GM12878 (cell line): ENCODE measurements at regions not wholly inside any gene's neighbourhood (a gene's known extent, or its start where the extent isn't known, plus 50 kb on each side); places are given as distances from the start of the nearest gene placed in this dataset.
"Not testable (repeated sequence)": the region's sequence is repeated elsewhere in the genome, so short reads cannot be mapped to it uniquely, and the experiment has no call there.

Experiments
- ATAC-seq: fragments of 200-7000 bp; cut with Tn5 transposase; 3 replicates; pipeline ENCODE4 v1.9.1; 2020; ENCODE audit warnings: mild to moderate bottlenecking, moderate library complexity
- BruUV-seq: library from RNA; stranded (reverse); fragments of 400-500 nt; replicated peaks from 2 replicates; lab custom pipeline; 2021; lab: Mats Ljungman, UMichigan
- CTCF ChIA-PET: fragments of 300-600 bp; sonication (Branson Sonifier 250); formaldehyde crosslinking; extraction: SDS; loops from one replicate; lab custom pipeline; 2021; ENCODE audit warnings: inconsistent platforms; lab: Yijun Ruan, JAX
- POLR2A ChIA-PET: fragments of 350-600 bp; formaldehyde crosslinking; extraction: SDS; loops from one replicate; lab custom pipeline; 2021; ENCODE audit warnings: inconsistent platforms; lab: Charles Lee
- RAD21 ChIA-PET: fragments of 300-600 bp; sonication (Branson Sonifier 250); formaldehyde crosslinking; loops from one replicate; lab custom pipeline; 2023; ENCODE audit warnings: antibody characterized with exemption; ENCODE audit not compliant: unreplicated experiment; lab: Charles Lee
- SMC1A ChIA-PET: fragments of 300-600 bp; sonication (Branson Sonifier 250); formaldehyde crosslinking; loops from one replicate; lab custom pipeline; 2023; ENCODE audit not compliant: unreplicated experiment, uncharacterized antibody; lab: Charles Lee
- DNase-seq: peaks from one replicate; pipeline ENCODE4 v3.0.0-alpha.2; 2011; ENCODE audit warnings: low read depth, low spot score
- FAIRE-seq: peaks from 3 replicates; lab custom pipeline; 2011; peaks lifted over from hg19 to GRCh38; lab: Jason Lieb, UNC
- H2AFZ ChIP-seq: 2 replicates; pipeline ENCODE4 v1.6.0; 2011; ENCODE audit warnings: low read depth, low read length, control low read depth; ENCODE audit not compliant: control insufficient read depth
- H3K27ac ChIP-seq: 2 replicates; pipeline ENCODE4 v1.5.1; 2011; ENCODE audit warnings: control low read depth; ENCODE audit not compliant: control insufficient read depth, insufficient read depth
- H3K27me3 ChIP-seq, 2 experiments: replicated peaks in 1 of 2; 2 replicates each; pipeline versions ENCODE4 v1.6.0 to v1.6.1; 2011; ENCODE audit warnings: low read length in 1 of 2; ENCODE audit not compliant: control insufficient read depth in 2 of 2, insufficient read depth in 2 of 2
- H3K36me3 ChIP-seq, 2 experiments: 2 replicates each; pipeline ENCODE4 v1.5.1; 2011; ENCODE audit warnings: low read length in 1 of 2; ENCODE audit not compliant: control insufficient read depth in 2 of 2, insufficient read depth in 2 of 2
- H3K4me1 ChIP-seq: 2 replicates; pipeline ENCODE4 v1.6.1; 2011; ENCODE audit warnings: mild to moderate bottlenecking, low read length, moderate library complexity, mixed read lengths; ENCODE audit not compliant: control insufficient read depth, insufficient read depth
- H3K4me2 ChIP-seq: 2 replicates; pipeline ENCODE4 v1.6.0; 2011; ENCODE audit warnings: control low read depth; ENCODE audit not compliant: control insufficient read depth, insufficient read depth
- H3K4me3 ChIP-seq: fragments of 200-600 bp; sonication (generic); 2 replicates; pipeline ENCODE4 v1.5.1; 2016
- H3K79me2 ChIP-seq: 2 replicates; pipeline ENCODE4 v1.6.0; 2011; ENCODE audit warnings: low read length; ENCODE audit not compliant: control insufficient read depth, insufficient read depth
- H3K9ac ChIP-seq: 2 replicates; pipeline ENCODE4 v1.8.0; 2011; ENCODE audit warnings: low read length, control low read depth, mixed read lengths; ENCODE audit not compliant: control insufficient read depth, insufficient read depth
- H3K9me3 ChIP-seq: replicated peaks from 3 replicates; pipeline ENCODE4 v1.5.1; 2011; ENCODE audit warnings: mild to moderate bottlenecking, low read length; ENCODE audit not compliant: control insufficient read depth, insufficient read depth
- H4K20me1 ChIP-seq: 2 replicates; pipeline ENCODE4 v1.6.0; 2011; ENCODE audit not compliant: control insufficient read depth, insufficient read depth
- ATF7 ChIP-seq: fragments of 450-650 bp; IDR thresholded peaks from 2 replicates; pipeline ENCODE4 v1.6.1; 2016; ENCODE audit warnings: low read depth, mild to moderate bottlenecking
- BCL11A ChIP-seq: IDR thresholded peaks from 2 replicates; pipeline ENCODE4 v1.6.1; 2011; ENCODE audit warnings: low read depth, low read length
- CBX5 ChIP-seq: sonication (generic); IDR thresholded peaks from 2 replicates; pipeline ENCODE4 v1.6.1; 2016; ENCODE audit warnings: low read depth, moderate library complexity, mild to moderate bottlenecking, inconsistent platforms
- CHD4 ChIP-seq: fragments of 200-600 bp; sonication (generic); IDR thresholded peaks from 2 replicates; pipeline ENCODE4 v1.6.1; 2016; ENCODE audit warnings: mild to moderate bottlenecking
- HCFC1 ChIP-seq: fragments of 150-350 bp; IDR thresholded peaks from 2 replicates; pipeline ENCODE4 v1.6.1; 2014; ENCODE audit warnings: low read length
- KDM1A ChIP-seq: fragments of 200-600 bp; sonication (generic); IDR thresholded peaks from 2 replicates; pipeline ENCODE4 v1.6.1; 2016; ENCODE audit warnings: borderline replicate concordance
- NR2F1 ChIP-seq: fragments of 450-650 bp; conservative IDR thresholded peaks from 2 replicates; pipeline ENCODE4 v1.6.1; 2017; ENCODE audit warnings: mild to moderate bottlenecking
- PAX8 ChIP-seq: fragments of 450-650 bp; IDR thresholded peaks from 2 replicates; pipeline ENCODE4 v1.6.1; 2017; ENCODE audit warnings: mild to moderate bottlenecking, moderate library complexity
- PML ChIP-seq: IDR thresholded peaks from 2 replicates; pipeline ENCODE4 v1.6.1; 2012; ENCODE audit warnings: low read length, inconsistent platforms
- POLR2AphosphoS5 ChIP-seq: IDR thresholded peaks from 2 replicates; pipeline ENCODE4 v1.6.1; 2011; ENCODE audit warnings: mild to moderate bottlenecking, low read length, inconsistent platforms
- WGBS: methylation state at CpG from one replicate; pipeline ENCODE4 v1.1.6; 2016; ENCODE audit warnings: low lambda C conversion rate; ENCODE audit not compliant: insufficient replicate concordance, insufficient coverage; ENCODE audit errors: missing lambda C conversion rate; 5-methylcytosine and 5-hydroxymethylcytosine counted together
- in situ Hi-C: fragments of 300-500 bp; cut with MboI; formaldehyde crosslinking; loops from 9 replicates; pipeline ENCODE4 v1.14.3; 2018; ENCODE audit warnings: mixed read lengths
- intact Hi-C: fragments of 100-400 bp; cut with micrococcal nuclease; formaldehyde crosslinking; loops from one replicate; pipeline ENCODE4 v1.14.2; 2022; ENCODE audit not compliant: unreplicated experiment

GRCh38 chr6:76162811-76163210 is 90.3 kb upstream of the IMPG1 start:
- ChIA-PET SMC1A (no interaction called here), RAD21 (no interaction called here)
- no peak overlapping the region for H2AFZ ChIP-seq
- in situ Hi-C loops (no loop called here), intact Hi-C loops (no loop called here)
- H4K20me1 ChIP-seq: no peaks in the 10 kb centered on the region
- H3K4me1 ChIP-seq: no peaks in the 10 kb centered on the region
- no peak overlapping the region for H3K27ac ChIP-seq
- FAIRE-seq (no peak), ATAC-seq (no peak), DNase-seq (no peak)
- H3K36me3 ChIP-seq: no peaks in the 10 kb centered on the region
- no peak overlapping the region for H3K9ac ChIP-seq
- no peak overlapping the region for H3K4me2 ChIP-seq
- TF ChIP-seq PAX8 (no peak), ATF7 (no peak), CBX5 (no peak), PML (no peak), NR2F1 (no peak), HCFC1 (no peak), BCL11A (no peak), CHD4 (no peak), KDM1A (no peak), POLR2AphosphoS5 (no peak)
- TF ChIP-seq, all 136 proteins: peak for 0
- CTCF ChIA-PET: interaction anchor here (0.7 kb wide), 1 partner anchor 519 kb away, joined by 3 read pairs; no protein-coding TSS in a partner anchor
- BruUV-seq: no TSS peak
- 5% methylated on average over 2 of the region's 2 CpGs for WGBS
- POLR2A ChIA-PET: no interaction called here
- no peaks in the 10 kb centered on the region for H3K27me3 ChIP-seq
- no peak overlapping the region for H3K4me3 ChIP-seq
- H3K9me3 ChIP-seq: no peaks in the 10 kb centered on the region; the same call in 2 of the 3 replicates
- no peaks in the 10 kb centered on the region for H3K79me2 ChIP-seq

- H3K27ac ChIP-seq, DNase-seq, H2AFZ ChIP-seq, H3K27me3 ChIP-seq, SMC1A ChIA-PET, BruUV-seq, POLR2A ChIA-PET, H3K79me2 ChIP-seq, RAD21 ChIA-PET, H3K4me3 ChIP-seq, H3K36me3 ChIP-seq, H3K9me3 ChIP-seq, H3K4me1 ChIP-seq, H4K20me1 ChIP-seq, H3K4me2 ChIP-seq, intact Hi-C loops, FAIRE-seq, H3K9ac ChIP-seq, in situ Hi-C loops, ATAC-seq, CTCF ChIA-PET: not testable (repeated sequence)
- 39% methylated on average over 6 of the region's 6 CpGs for WGBS
Measured at GRCh38 chr6:76157800-76158199, 85.3 kb upstream of the IMPG1 start.
